Fibroblast of the aortic adventitia (primary cell): ENCODE measurements at regions not wholly inside any gene's neighbourhood (a gene's known extent, or its start where the extent isn't known, plus 50 kb on each side); places are given as distances from the start of the nearest gene placed in this dataset.
A peak's percentile ranks its signal among the peaks of the same experiment; 100 is the strongest.

Experiments
- DNase-seq: peaks from one replicate; pipeline ENCODE4 v3.0.0-alpha.2; 2010; ENCODE audit warnings: low read depth
- H3K4me3 ChIP-seq: 2 replicates; pipeline ENCODE4 v1.5.1; 2011; ENCODE audit warnings: low read depth, mild to moderate bottlenecking, control low read depth, low read length, moderate library complexity
- CTCF ChIP-seq: IDR thresholded peaks from 2 replicates; pipeline ENCODE4 v1.5.1; 2011; ENCODE audit warnings: mild to moderate bottlenecking, low read length, control low read depth, inconsistent platforms; ENCODE audit not compliant: insufficient read depth

GRCh38 chr3:30980993-30981392 lies 86.5 kb upstream of the GADL1 start:
- no peak overlapping the region for H3K4me3 ChIP-seq
- no peak for TF ChIP-seq CTCF
- DNase-seq: no peak

GRCh38 chr3:30982416-30983075 lies 88.1 kb upstream of the GADL1 start:
- H3K4me3 ChIP-seq: no peak overlapping the region
- DNase-seq: no peak
- no peak for TF ChIP-seq CTCF

- peak; percentile 27 for DNase-seq
- TF ChIP-seq CTCF: no peak
- no peak overlapping the region for H3K4me3 ChIP-seq
These were observed 90.6 kb upstream of the GADL1 start for GRCh38 chr3:30984855-30985749.

GRCh38 chr3:30986551-30986950 lies 92.1 kb upstream of the GADL1 start:
- no peak for TF ChIP-seq CTCF
- no peak overlapping the region for H3K4me3 ChIP-seq
- DNase-seq: no peak

GRCh38 chr3:30988769-30989168 lies 94.3 kb upstream of the GADL1 start:
- no peak overlapping the region for H3K4me3 ChIP-seq
- DNase-seq: no peak
- TF ChIP-seq CTCF: no peak

GRCh38 chr3:30989276-30990030 lies 95.0 kb upstream of the GADL1 start:
- TF ChIP-seq CTCF: no peak
- no peak for DNase-seq
- no peak overlapping the region for H3K4me3 ChIP-seq
